Gastrocnemius medialis (tissue), 4 donors: ENCODE measurements at regions not wholly inside any gene's neighbourhood (a gene's known extent, or its start where the extent isn't known, plus 50 kb on each side); places are given as distances from the start of the nearest gene placed in this dataset.

ENCODE experiments used
- CTCF ChIP-seq, 5 experiments: fragments of 450-650 bp in 3 of 5; fragments of 200-600 bp in 2 of 5; sonication (generic) in 2 of 5; IDR thresholded peaks in 4 of 5; conservative IDR thresholded peaks in 1 of 5; 1 replicate in 4 of 5; 2 replicates in 1 of 5; pipeline ENCODE4 v1.5.1; 2016 to 2019; ENCODE audit warnings: antibody characterized with exemption in 5 of 5, mild to moderate bottlenecking in 3 of 5, moderate library complexity in 3 of 5
- POLR2A ChIP-seq, 2 donors: fragments of 450-650 bp; IDR thresholded peaks; one replicate each; pipeline ENCODE4 v1.6.1; 2017; ENCODE audit warnings: antibody characterized with exemption in 2 of 2, mild to moderate bottlenecking in 2 of 2, moderate library complexity in 2 of 2

DNA sequence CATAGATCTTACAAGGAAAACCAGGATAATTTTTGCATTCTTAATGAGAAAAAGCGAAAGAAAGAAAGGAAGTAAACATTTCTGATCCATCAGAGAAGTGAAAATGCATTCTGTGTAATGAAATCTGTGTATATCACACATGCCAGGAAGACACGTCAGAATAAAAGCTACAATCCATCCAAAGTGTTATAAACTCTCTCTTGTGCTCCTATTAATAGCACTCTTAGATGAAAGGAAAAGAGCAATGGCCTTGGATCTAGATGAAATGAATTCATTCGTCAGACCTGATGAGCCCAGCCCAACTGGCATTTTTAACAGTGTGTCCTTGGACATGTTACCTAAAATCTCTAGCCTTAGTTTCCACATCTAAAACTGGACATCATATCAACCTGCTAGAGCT lies 885.5 kb downstream of the CDH11 start:
- TF ChIP-seq CTCF (IDR thresholded peaks at IDR 0.05 in 4 of 5, conservative IDR thresholded peaks at IDR 0.05 in 1 of 5) (no peak), POLR2A (IDR thresholded peaks at IDR 0.05) (no peak)
